H9 (cell line): ENCODE measurements at regions not wholly inside any gene's neighbourhood (a gene's known extent, or its start where the extent isn't known, plus 50 kb on each side); places are given as distances from the start of the nearest gene placed in this dataset.

ENCODE experiments used
- DNase-seq: peaks from one replicate; pipeline ENCODE4 v3.0.0-alpha.2; 2017
- H2AFZ ChIP-seq: one replicate; pipeline ENCODE4 v1.6.1; 2013; ENCODE audit warnings: mild to moderate bottlenecking, low read length, control low read depth, moderate library complexity
- H2AK5ac ChIP-seq: 2 replicates; pipeline ENCODE4 v1.6.1; 2013; ENCODE audit warnings: low read length, control low read depth, mixed read lengths; ENCODE audit not compliant: insufficient read length
- H2BK120ac ChIP-seq: one replicate; pipeline ENCODE4 v1.6.1; 2013; ENCODE audit warnings: low read depth, mild to moderate bottlenecking, low read length, control low read depth, inconsistent platforms; ENCODE audit not compliant: poor library complexity, severe bottlenecking
- H2BK12ac ChIP-seq: 2 replicates; pipeline ENCODE4 v1.6.1; 2013; ENCODE audit warnings: low read length, control low read depth, mixed read lengths, low read depth; ENCODE audit not compliant: insufficient read length
- H2BK15ac ChIP-seq: 2 replicates; pipeline ENCODE4 v1.6.1; 2013; ENCODE audit warnings: low read depth, low read length, control low read depth
- H2BK20ac ChIP-seq: one replicate; pipeline ENCODE4 v1.6.1; 2013; ENCODE audit warnings: low read depth, mild to moderate bottlenecking, low read length, control low read depth, inconsistent platforms; ENCODE audit not compliant: poor library complexity, severe bottlenecking
- H2BK5ac ChIP-seq: 2 replicates; pipeline ENCODE4 v1.6.1; 2013; ENCODE audit warnings: low read length, control low read depth, mixed read lengths; ENCODE audit not compliant: insufficient read length
- H3K14ac ChIP-seq: 2 replicates; pipeline ENCODE4 v1.6.1; 2013; ENCODE audit warnings: low read length, control low read depth; ENCODE audit not compliant: insufficient read depth
- H3K18ac ChIP-seq: 2 replicates; pipeline ENCODE4 v1.6.1; 2013; ENCODE audit warnings: low read depth, mild to moderate bottlenecking, mixed read lengths, low read length, control low read depth; ENCODE audit not compliant: insufficient read length
- H3K23ac ChIP-seq: 2 replicates; pipeline ENCODE4 v1.6.1; 2013; ENCODE audit warnings: low read length, control low read depth, mixed read lengths, low read depth; ENCODE audit not compliant: insufficient read length
- H3K23me2 ChIP-seq: 2 replicates; pipeline ENCODE4 v1.6.1; 2013; ENCODE audit warnings: low read depth, mild to moderate bottlenecking, mixed read lengths, low read length, control low read depth; ENCODE audit not compliant: insufficient read length, poor library complexity, severe bottlenecking
- H3K27ac ChIP-seq: 2 replicates; pipeline ENCODE4 v1.5.1; 2013; ENCODE audit warnings: low read length, control low read depth, mixed read lengths, low read depth; ENCODE audit not compliant: insufficient read length
- H3K27me3 ChIP-seq: 2 replicates; pipeline ENCODE4 v1.6.1; 2013; ENCODE audit warnings: low read length, control low read depth, inconsistent platforms; ENCODE audit not compliant: insufficient read depth
- H3K4ac ChIP-seq: 2 replicates; pipeline ENCODE4 v1.6.1; 2013; ENCODE audit warnings: low read depth, mild to moderate bottlenecking, control low read depth, inconsistent platforms, low read length, moderate library complexity
- H3K4me1 ChIP-seq: 2 replicates; pipeline ENCODE4 v1.6.1; 2013; ENCODE audit warnings: low read length, control low read depth, inconsistent platforms; ENCODE audit not compliant: insufficient read depth
- H3K4me2 ChIP-seq: 2 replicates; pipeline ENCODE4 v1.6.1; 2013; ENCODE audit warnings: low read length, control low read depth, mixed read lengths; ENCODE audit not compliant: insufficient read length, insufficient read depth
- H3K56ac ChIP-seq: 2 replicates; pipeline ENCODE4 v1.6.1; 2013; ENCODE audit warnings: low read depth, mild to moderate bottlenecking, mixed read lengths, low read length, control low read depth; ENCODE audit not compliant: insufficient read length
- H3K79me1 ChIP-seq: 2 replicates; pipeline ENCODE4 v1.6.1; 2013; ENCODE audit warnings: low read depth, mild to moderate bottlenecking, moderate library complexity, low read length, control low read depth, inconsistent platforms; ENCODE audit not compliant: insufficient read depth, poor library complexity, severe bottlenecking
- H3K79me2 ChIP-seq: 2 replicates; pipeline ENCODE4 v1.6.1; 2013; ENCODE audit warnings: low read length, control low read depth, inconsistent platforms; ENCODE audit not compliant: insufficient read depth
- H3K9ac ChIP-seq: 2 replicates; pipeline ENCODE4 v1.6.1; 2013; ENCODE audit warnings: low read length, control low read depth, mixed read lengths; ENCODE audit not compliant: insufficient read length; ENCODE audit errors: extremely low read depth
- H3K9me3 ChIP-seq: one replicate; pipeline ENCODE4 v1.6.1; 2013; ENCODE audit warnings: low read depth, low read length, inconsistent platforms; ENCODE audit not compliant: control insufficient read depth
- H3T11ph ChIP-seq: one replicate; pipeline ENCODE4 v1.6.1; 2013; ENCODE audit warnings: mild to moderate bottlenecking, low read length, control low read depth, inconsistent platforms
- H4K20me1 ChIP-seq: one replicate; pipeline ENCODE4 v1.6.1; 2013; ENCODE audit not compliant: control insufficient read depth, insufficient read length, insufficient read depth
- H4K5ac ChIP-seq: 2 replicates; pipeline ENCODE4 v1.6.1; 2013; ENCODE audit warnings: low read depth, mild to moderate bottlenecking, mixed read lengths, low read length, control low read depth; ENCODE audit not compliant: insufficient read length
- H4K8ac ChIP-seq: replicated peaks from 2 replicates; pipeline ENCODE4 v1.6.1; 2013; ENCODE audit warnings: low read length, control low read depth, mixed read lengths, low read depth; ENCODE audit not compliant: insufficient read length
- H4K91ac ChIP-seq: 2 replicates; pipeline ENCODE4 v1.6.1; 2013; ENCODE audit warnings: low read depth, mild to moderate bottlenecking, moderate library complexity, mixed read lengths, low read length, control low read depth; ENCODE audit not compliant: insufficient read length
- H3K27ac Mint-ChIP-seq, 3 experiments: 2 replicates in 2 of 3; 3 replicates in 1 of 3; pipeline ENCODE4 v1.8.0; 2020 to 2021; ENCODE audit warnings: mixed read lengths in 3 of 3, mild to moderate bottlenecking in 1 of 3, moderate library complexity in 1 of 3
- H3K27me3 Mint-ChIP-seq: 2 replicates; pipeline ENCODE4 v1.8.0; 2021; ENCODE audit warnings: low read depth, mild to moderate bottlenecking, moderate library complexity, mixed read lengths
- H3K36me3 Mint-ChIP-seq, 3 experiments: 2 replicates in 2 of 3; 3 replicates in 1 of 3; pipeline ENCODE4 v1.8.0; 2020 to 2021; ENCODE audit warnings: low read depth in 3 of 3, mixed read lengths in 3 of 3; ENCODE audit not compliant: insufficient read depth in 1 of 3
- H3K4me1 Mint-ChIP-seq, 2 experiments: 2 replicates each; pipeline ENCODE4 v1.8.0; 2020; ENCODE audit warnings: mixed read lengths in 2 of 2
- H3K4me3 Mint-ChIP-seq, 2 experiments: 2 replicates in 1 of 2; 3 replicates in 1 of 2; pipeline ENCODE4 v1.8.0; 2020 to 2021; ENCODE audit warnings: mild to moderate bottlenecking in 2 of 2, mixed read lengths in 2 of 2, moderate library complexity in 1 of 2
- H3K9me3 Mint-ChIP-seq, 2 experiments: 2 replicates in 1 of 2; 3 replicates in 1 of 2; pipeline ENCODE4 v1.8.0; 2020; ENCODE audit warnings: mild to moderate bottlenecking in 2 of 2, mixed read lengths in 2 of 2, moderate library complexity in 1 of 2
- CTCF ChIP-seq: fragments of 200-600 bp; sonication (generic); conservative IDR thresholded peaks from 3 replicates; pipeline ENCODE4 v1.8.0; 2021; ENCODE audit warnings: antibody characterized with exemption, mild to moderate bottlenecking
- WGBS: extraction: QIAGEN DNeasy Blood & Tissue Kit; methylation state at CpG from one replicate; pipeline ENCODE4 v1.1.7; 2013; ENCODE audit warnings: missing lambda C conversion rate, low lambda C conversion rate, mixed read lengths; ENCODE audit not compliant: insufficient read length; ENCODE audit errors: extremely low coverage; 5-methylcytosine and 5-hydroxymethylcytosine counted together

- no peaks in the 10 kb centered on the region for H4K20me1 ChIP-seq
- WGBS = no CpG with 5 or more reads among the region's 8 CpGs
- H4K8ac ChIP-seq = no peak overlapping the region
- no peak overlapping the region for H4K5ac ChIP-seq
- H2BK12ac ChIP-seq = no peak overlapping the region
- no peak overlapping the region for H2AFZ ChIP-seq
- H3K9me3 ChIP-seq = no peaks in the 10 kb centered on the region
- no peak overlapping the region for H3K27ac Mint-ChIP-seq
- peaks cover 16 to 18% of the 10 kb centered on the region in 2 experiments for H3K4me1 Mint-ChIP-seq
- H3K9ac ChIP-seq = no peak overlapping the region
- H3K4me1 ChIP-seq = no peaks in the 10 kb centered on the region
- no peak overlapping the region for H4K91ac ChIP-seq
- H3K23ac ChIP-seq = no peak overlapping the region
- no peak overlapping the region for H3K4me2 ChIP-seq
- no peak overlapping the region for H2BK5ac ChIP-seq
- H3K56ac ChIP-seq = no peak overlapping the region
- no peaks in the 10 kb centered on the region for H3K23me2 ChIP-seq
- H3K79me2 ChIP-seq = no peaks in the 10 kb centered on the region
- H3K27me3 Mint-ChIP-seq = no peaks in the 10 kb centered on the region; the same call in 1 of the 2 replicates
- no peak overlapping the region for H3K4me3 Mint-ChIP-seq
- no peak overlapping the region for H3T11ph ChIP-seq
- no peak overlapping the region for H3K27ac ChIP-seq
- TF ChIP-seq CTCF = no peak
- no peaks in the 10 kb centered on the region; a peak in 1 of 5 replicates for H3K9me3 Mint-ChIP-seq
- no peak for DNase-seq
- no peak overlapping the region for H3K4ac ChIP-seq
- H3K36me3 Mint-ChIP-seq = no peaks in the 10 kb centered on the region
- H3K18ac ChIP-seq = no peak overlapping the region
- H2BK20ac ChIP-seq = no peak overlapping the region
- H2AK5ac ChIP-seq = no peak overlapping the region
- no peaks in the 10 kb centered on the region for H3K27me3 ChIP-seq
- no peak overlapping the region for H3K14ac ChIP-seq
- no peak overlapping the region for H2BK120ac ChIP-seq
- H2BK15ac ChIP-seq = no peak overlapping the region
- no peaks in the 10 kb centered on the region for H3K79me1 ChIP-seq
These were observed 118.8 kb upstream of the MYO10 start for GRCh38 chr5:17054911-17055310.
